Left lung (tissue), 4 donors: ENCODE measurements at regions not wholly inside any gene's neighbourhood (a gene's known extent, or its start where the extent isn't known, plus 50 kb on each side); places are given as distances from the start of the nearest gene placed in this dataset.

Experiments
- ATAC-seq: fragments of 200-7000 bp; cut with Tn5 transposase; one replicate; pipeline ENCODE4 v1.9.1; 2020; ENCODE audit warnings: moderate library complexity
- DNase-seq, 4 donors: peaks; one replicate each; pipeline ENCODE4 v3.0.0-alpha.2; 2013 to 2020
- H3K27ac ChIP-seq, 2 donors: fragments of 200-600 bp; sonication (generic) in 1 of 2; one replicate each; pipeline versions ENCODE4 v1.5.0 to v1.8.0; 2020 to 2021
- H3K27me3 ChIP-seq, 2 donors: fragments of 200-600 bp; sonication (generic) in 1 of 2; one replicate each; pipeline versions ENCODE4 v1.5.0 to v1.8.0; 2020 to 2021
- H3K36me3 ChIP-seq, 2 donors: fragments of 200-600 bp; sonication (generic) in 1 of 2; one replicate each; pipeline versions ENCODE4 v1.5.0 to v1.8.0; 2020 to 2021
- H3K4me1 ChIP-seq, 2 donors: fragments of 200-600 bp; one replicate each; pipeline ENCODE4 v1.8.0; 2021
- H3K4me3 ChIP-seq, 2 donors: fragments of 200-600 bp; sonication (generic) in 1 of 2; one replicate each; pipeline versions ENCODE4 v1.5.0 to v1.8.0; 2020 to 2021; ENCODE audit warnings: mild to moderate bottlenecking in 1 of 2
- H3K9me3 ChIP-seq, 2 donors: fragments of 200-600 bp; sonication (generic) in 1 of 2; one replicate each; pipeline versions ENCODE4 v1.5.0 to v1.8.0; 2020 to 2021
- CTCF ChIP-seq, 2 donors: fragments of 200-600 bp; sonication (generic) in 1 of 2; IDR thresholded peaks; one replicate each; pipeline versions ENCODE4 v1.5.0 to v1.8.0; 2021; ENCODE audit warnings: antibody characterized with exemption in 2 of 2
- intact Hi-C, 2 donors: fragments of 100-400 bp; cut with DNase I; formaldehyde crosslinking; loops; one replicate each; pipeline versions ENCODE4 v1.11.2 to v1.14.2; 2022
- donor health status: DM: no; HTN: yes; CAD: no.
- donor health status: DM: no; HTN: no; CAD: no.

- Histone ChIP-seq H3K9me3 (no peaks in the 10 kb centered on the region), H3K27me3 (no peaks in the 10 kb centered on the region), H3K36me3 (no peaks in the 10 kb centered on the region), H3K4me1 (no peaks in the 10 kb centered on the region), H3K4me3 (no peak overlapping the region), H3K27ac (no peak overlapping the region)
- intact Hi-C loops: no loop called here
- TF ChIP-seq CTCF (IDR thresholded peaks at IDR 0.05): no peak
- DNase-seq (no peak), ATAC-seq (no peak)
Observed at GRCh38 chrY:7470037-7470436, 558.5 kb upstream of the AMELY start.

- no peaks in the 10 kb centered on the region for H3K9me3 ChIP-seq
- no peak for ATAC-seq
- no peaks in the 10 kb centered on the region for H3K27me3 ChIP-seq
- no peak for DNase-seq
- H3K36me3 ChIP-seq: no peaks in the 10 kb centered on the region
- H3K27ac ChIP-seq: no peak overlapping the region
- no peak overlapping the region for H3K4me3 ChIP-seq
- no peak for TF ChIP-seq CTCF (IDR thresholded peaks at IDR 0.05)
- no peaks in the 10 kb centered on the region for H3K4me1 ChIP-seq
- intact Hi-C loops: no loop called here
Observed at GRCh38 chrY:7468951-7469745, 557.6 kb upstream of the AMELY start.

GRCh38 chrY:7467796-7468520, 556.4 kb upstream of the AMELY start:
- Histone ChIP-seq H3K36me3 (no peaks in the 10 kb centered on the region), H3K4me3 (no peak overlapping the region), H3K27ac (no peak overlapping the region), H3K4me1 (no peaks in the 10 kb centered on the region), H3K9me3 (no peaks in the 10 kb centered on the region), H3K27me3 (no peaks in the 10 kb centered on the region)
- intact Hi-C loops: no loop called here
- no peak for DNase-seq
- TF ChIP-seq CTCF (IDR thresholded peaks at IDR 0.05): no peak
- no peak for ATAC-seq

GRCh38 chrY:7465185-7465621, 553.7 kb upstream of the AMELY start:
- Histone ChIP-seq H3K4me1 (no peaks in the 10 kb centered on the region), H3K36me3 (no peaks in the 10 kb centered on the region), H3K27ac (no peak overlapping the region), H3K27me3 (no peaks in the 10 kb centered on the region), H3K9me3 (no peaks in the 10 kb centered on the region), H3K4me3 (no peak overlapping the region)
- ATAC-seq (no peak), DNase-seq (no peak)
- TF ChIP-seq CTCF (IDR thresholded peaks at IDR 0.05): no peak
- intact Hi-C loops: no loop called here

GRCh38 chrY:7464742-7465141, 553.2 kb upstream of the AMELY start:
- no peaks in the 10 kb centered on the region for H3K36me3 ChIP-seq
- no peaks in the 10 kb centered on the region for H3K27me3 ChIP-seq
- no peak overlapping the region for H3K27ac ChIP-seq
- ATAC-seq (no peak), DNase-seq (no peak)
- intact Hi-C loops: no loop called here
- no peak overlapping the region for H3K4me3 ChIP-seq
- TF ChIP-seq CTCF (IDR thresholded peaks at IDR 0.05): no peak
- no peaks in the 10 kb centered on the region for H3K4me1 ChIP-seq
- no peaks in the 10 kb centered on the region for H3K9me3 ChIP-seq
